Panc1 (cell line): ENCODE measurements at regions not wholly inside any gene's neighbourhood (a gene's known extent, or its start where the extent isn't known, plus 50 kb on each side); places are given as distances from the start of the nearest gene placed in this dataset.

Experiments
- ATAC-seq: fragments of 200-7000 bp; cut with Tn5 transposase; 2 replicates; pipeline ENCODE4 v1.9.1; 2020; ENCODE audit warnings: mild to moderate bottlenecking, moderate library complexity
- BruUV-seq: library from RNA; stranded (reverse); fragments of 400-500 nt; replicated peaks from 2 replicates; lab custom pipeline; 2021; lab: Mats Ljungman, UMichigan
- CTCF ChIA-PET: fragments of 300-600 bp; sonication (Branson Sonifier 250); formaldehyde crosslinking; loops from one replicate; lab custom pipeline; 2022; ENCODE audit warnings: antibody characterized with exemption; lab: Charles Lee
- POLR2A ChIA-PET: fragments of 300-600 bp; sonication (Branson Sonifier 250); formaldehyde crosslinking; loops from one replicate; lab custom pipeline; 2022; ENCODE audit warnings: antibody characterized with exemption; lab: Charles Lee
- DNase-seq: peaks from one replicate; pipeline ENCODE4 v3.0.0-alpha.2; 2010; ENCODE audit warnings: low read depth, low spot score
- H3K27ac ChIP-seq: 2 replicates; pipeline ENCODE4 v1.5.1; 2011; ENCODE audit warnings: mild to moderate bottlenecking, low read length, inconsistent platforms
- H3K27me3 ChIP-seq: fragments of 200-500 bp; sonication (Bioruptor generic); 2 replicates; pipeline ENCODE4 v1.6.0; 2014; ENCODE audit warnings: low read length, inconsistent platforms; ENCODE audit not compliant: control insufficient read depth, insufficient read depth
- H3K36me3 ChIP-seq: fragments of 200-500 bp; sonication (Bioruptor generic); 2 replicates; pipeline ENCODE4 v1.5.1; 2014; ENCODE audit warnings: inconsistent platforms, mild to moderate bottlenecking, low read length, moderate library complexity; ENCODE audit not compliant: control insufficient read depth, insufficient read depth
- H3K4me1 ChIP-seq: 2 replicates; pipeline ENCODE4 v1.5.1; 2011; ENCODE audit warnings: inconsistent platforms, mild to moderate bottlenecking, low read length, moderate library complexity; ENCODE audit not compliant: control insufficient read depth, insufficient read depth
- H3K4me3 ChIP-seq, 2 experiments: 2 replicates each; pipeline ENCODE4 v1.5.1; 2011 to 2012; ENCODE audit warnings: low read depth in 2 of 2, low read length in 2 of 2, mild to moderate bottlenecking in 2 of 2, inconsistent platforms in 1 of 2, moderate library complexity in 1 of 2
- H3K9me3 ChIP-seq: fragments of 200-500 bp; sonication (Bioruptor generic); 2 replicates; pipeline ENCODE4 v1.5.1; 2014; ENCODE audit warnings: low read depth, mild to moderate bottlenecking, inconsistent platforms, low read length, moderate library complexity; ENCODE audit not compliant: control insufficient read depth, insufficient read depth
- CTCF ChIP-seq: fragments of 450-650 bp; IDR thresholded peaks from 2 replicates; pipeline ENCODE4 v1.5.1; 2017; ENCODE audit warnings: mild to moderate bottlenecking
- POLR2AphosphoS5 ChIP-seq: IDR thresholded peaks from 2 replicates; pipeline ENCODE4 v1.6.1; 2012; ENCODE audit warnings: mild to moderate bottlenecking, low read depth, low read length, moderate library complexity
- REST ChIP-seq, 2 experiments: IDR thresholded peaks; 2 replicates each; pipeline ENCODE4 v1.6.1; 2011 to 2012; ENCODE audit warnings: low read depth in 2 of 2, control low read depth in 1 of 2, low read length in 1 of 2, mild to moderate bottlenecking in 1 of 2, moderate library complexity in 1 of 2; ENCODE audit not compliant: insufficient read depth in 1 of 2
- SIN3A ChIP-seq: IDR thresholded peaks from 2 replicates; pipeline ENCODE4 v1.6.1; 2012; ENCODE audit warnings: low read depth, mild to moderate bottlenecking, low read length, moderate library complexity, borderline replicate concordance; ENCODE audit not compliant: insufficient read depth
- TCF7L2 ChIP-seq: IDR thresholded peaks from 2 replicates; pipeline ENCODE4 v1.6.1; 2011; ENCODE audit warnings: mild to moderate bottlenecking, low read depth, low read length, inconsistent platforms
- in situ Hi-C: cut with HindIII; loops from 2 replicates; pipeline ENCODE4 v1.10.0; 2016; ENCODE audit warnings: low sequenced_read_pairs, low pct_unique_long_range_greater_than_20kb
- intact Hi-C: fragments of 100-400 bp; cut with micrococcal nuclease; formaldehyde crosslinking; loops from one replicate; pipeline ENCODE4 v1.10.0; 2022; ENCODE audit not compliant: unreplicated experiment

- H3K9me3 ChIP-seq, result no peaks in the 10 kb centered on the region
- CTCF ChIA-PET, result no interaction called here
- peaks cover 2% of the 10 kb centered on the region; the same call in 1 of the 2 replicates for H3K27me3 ChIP-seq
- POLR2A ChIA-PET, result no interaction called here
- no peak overlapping the region for H3K4me3 ChIP-seq
- BruUV-seq, result no TSS peak
- TF ChIP-seq REST (IDR thresholded peaks at IDR 0.05; ENCODE audit: insufficient read depth in 1 of 2, low read depth in 2 of 2, low read length in 1 of 2) (no peak), TCF7L2 (no peak), SIN3A (no peak), CTCF (no peak)
- in situ Hi-C loops (no loop called here), intact Hi-C loops (no loop called here)
- no peak overlapping the region for H3K27ac ChIP-seq
- no peaks in the 10 kb centered on the region for H3K36me3 ChIP-seq
- no peak for DNase-seq
- no peaks in the 10 kb centered on the region for H3K4me1 ChIP-seq
- no peak for ATAC-seq
These were observed 245.4 kb upstream of the ANKH start for GRCh38 chr5:15116996-15117395.

- Histone ChIP-seq H3K36me3 (no peaks in the 10 kb centered on the region), H3K27me3 (0 out of 2 replicates have a peak, but pooled peaks cover 2% of the 10 kb centered on the region), H3K4me3 (no peak overlapping the region), H3K9me3 (no peaks in the 10 kb centered on the region), H3K4me1 (no peaks in the 10 kb centered on the region), H3K27ac (no peak overlapping the region)
- intact Hi-C loops (loop anchor here (5.0 kb wide), 1 partner anchor 686 kb away; no protein-coding TSS in a partner anchor), in situ Hi-C loops (no loop called here)
- TF ChIP-seq CTCF (no peak), TCF7L2 (no peak), REST (IDR thresholded peaks at IDR 0.05; ENCODE audit: insufficient read depth in 1 of 2, low read depth in 2 of 2, low read length in 1 of 2) (no peak), SIN3A (no peak), POLR2AphosphoS5 (no peak)
- POLR2A ChIA-PET, result no interaction called here
- no peak for DNase-seq
- no TSS peak for BruUV-seq
- CTCF ChIA-PET, result no interaction called here
- no peak for ATAC-seq
These were observed 235.1 kb upstream of the ANKH start for GRCh38 chr5:15106530-15107283.
